H1 (cell line): ENCODE measurements at regions not wholly inside any gene's neighbourhood (a gene's known extent, or its start where the extent isn't known, plus 50 kb on each side); places are given as distances from the start of the nearest gene placed in this dataset.

ENCODE experiments used
- CTCF ChIA-PET: fragments of 300-600 bp; sonication (Branson Sonifier 250); formaldehyde crosslinking; loops from one replicate; lab custom pipeline; 2021; ENCODE audit not compliant: partially characterized antibody; lab: Charles Lee
- POLR2A ChIA-PET: fragments of 300-600 bp; sonication (Branson Sonifier 250); formaldehyde crosslinking; loops from one replicate; lab custom pipeline; 2021; ENCODE audit warnings: inconsistent platforms; ENCODE audit not compliant: partially characterized antibody; lab: Charles Lee
- DNase-seq, 2 experiments: peaks; one replicate each; pipeline versions ENCODE4 v3.0.0 to v3.0.0-alpha.2; 2010 to 2022; ENCODE audit warnings: low spot score in 2 of 2, low read depth in 1 of 2, mixed read lengths in 1 of 2
- FAIRE-seq: peaks from 2 replicates; lab custom pipeline; 2011; peaks lifted over from hg19 to GRCh38; lab: Jason Lieb, UNC
- H2AFZ ChIP-seq: 2 replicates; pipeline ENCODE4 v1.8.1; 2012; ENCODE audit warnings: low read length, inconsistent platforms
- H2AK5ac ChIP-seq: 2 replicates; pipeline ENCODE4 v1.6.1; 2013; ENCODE audit warnings: low read depth, low read length
- H2BK120ac ChIP-seq: replicated peaks from 2 replicates; pipeline ENCODE3; 2013; ENCODE audit warnings: low read depth, low read length, inconsistent platforms
- H2BK12ac ChIP-seq: 2 replicates; pipeline ENCODE4 v1.6.1; 2013; ENCODE audit warnings: low read depth, low read length
- H2BK15ac ChIP-seq: 2 replicates; pipeline ENCODE4 v1.6.1; 2013; ENCODE audit warnings: low read length
- H2BK20ac ChIP-seq: 2 replicates; pipeline ENCODE4 v1.6.1; 2013; ENCODE audit warnings: low read length
- H2BK5ac ChIP-seq: 2 replicates; pipeline ENCODE4 v1.6.1; 2013; ENCODE audit warnings: low read depth, low read length
- H3K14ac ChIP-seq: 2 replicates; pipeline ENCODE4 v1.6.1; 2013; ENCODE audit warnings: inconsistent platforms; ENCODE audit not compliant: insufficient read length
- H3K18ac ChIP-seq: 2 replicates; pipeline ENCODE4 v1.6.1; 2013; ENCODE audit warnings: low read length; ENCODE audit errors: extremely low read depth
- H3K23ac ChIP-seq: 2 replicates; pipeline ENCODE4 v1.6.1; 2013; ENCODE audit warnings: inconsistent platforms; ENCODE audit not compliant: insufficient read length
- H3K23me2 ChIP-seq: 2 replicates; pipeline ENCODE4 v1.6.1; 2013; ENCODE audit warnings: low read depth, low read length
- H3K27ac ChIP-seq: 2 replicates; pipeline ENCODE4 v1.6.1; 2011; ENCODE audit warnings: low read depth, low read length, inconsistent platforms
- H3K27me3 ChIP-seq, 4 experiments: replicated peaks in 1 of 4; 1 replicate in 1 of 4; 2 replicates in 3 of 4; pipeline versions ENCODE4 v1.6.1 to v1.8.1; 2011 to 2013; ENCODE audit warnings: low read length in 3 of 4, mild to moderate bottlenecking in 3 of 4, inconsistent platforms in 2 of 4, mixed read lengths in 2 of 4, moderate library complexity in 1 of 4; ENCODE audit not compliant: control insufficient read depth in 3 of 4, insufficient read depth in 3 of 4; ENCODE audit errors: extremely low read depth in 1 of 4
- H3K36me3 ChIP-seq, 4 experiments: 2 replicates each; pipeline versions ENCODE4 v1.6.1 to v1.8.1; 2011 to 2013; ENCODE audit warnings: mild to moderate bottlenecking in 4 of 4, low read length in 3 of 4, moderate library complexity in 2 of 4, control low read depth in 1 of 4, inconsistent platforms in 1 of 4; ENCODE audit not compliant: insufficient read depth in 4 of 4, control insufficient read depth in 2 of 4
- H3K4ac ChIP-seq: replicated peaks from 2 replicates; pipeline ENCODE3; 2013; ENCODE audit warnings: low read length, low read depth, mixed read lengths, inconsistent platforms; ENCODE audit not compliant: insufficient read length
- H3K4me1 ChIP-seq, 4 experiments: replicated peaks in 1 of 4; 1 replicate in 1 of 4; 2 replicates in 3 of 4; pipeline versions ENCODE4 v1.6.1 to v1.8.1; 2011 to 2013; ENCODE audit warnings: low read length in 3 of 4, inconsistent platforms in 2 of 4, mixed read lengths in 1 of 4; ENCODE audit not compliant: insufficient read depth in 4 of 4, control insufficient read depth in 3 of 4
- H3K4me2 ChIP-seq, 2 experiments: 2 replicates each; pipeline versions ENCODE4 v1.6.1 to v1.8.1; 2011 to 2013; ENCODE audit warnings: low read depth in 2 of 2, low read length in 2 of 2, control low read depth in 1 of 2, inconsistent platforms in 1 of 2, mild to moderate bottlenecking in 1 of 2; ENCODE audit not compliant: insufficient read depth in 1 of 2
- H3K4me3 ChIP-seq, 4 experiments: fragments of 200-600, 300-600 bp in 1 of 4; sonication (generic), shearing (Covaris generic), sonication (Bioruptor Twin) in 1 of 4; 2 replicates each; pipeline versions ENCODE4 v1.5.1 to v1.8.1; 2011 to 2016; ENCODE audit warnings: low read length in 4 of 4, low read depth in 3 of 4, control low read depth in 2 of 4, inconsistent platforms in 2 of 4, mild to moderate bottlenecking in 2 of 4, mixed read lengths in 1 of 4, moderate library complexity in 1 of 4; ENCODE audit not compliant: insufficient read depth in 2 of 4; ENCODE audit errors: extremely low read depth in 1 of 4
- H3K56ac ChIP-seq: replicated peaks from 2 replicates; pipeline ENCODE3; 2013; ENCODE audit warnings: low read depth, mild to moderate bottlenecking, mixed read lengths, low read length, inconsistent platforms; ENCODE audit not compliant: insufficient read length
- H3K79me1 ChIP-seq: 2 replicates; pipeline ENCODE4 v1.6.1; 2013; ENCODE audit warnings: low read depth, low read length, control low read depth
- H3K79me2 ChIP-seq, 2 experiments: 2 replicates each; pipeline versions ENCODE4 v1.6.1 to v1.8.1; 2012 to 2013; ENCODE audit warnings: low read length in 2 of 2, mild to moderate bottlenecking in 2 of 2, inconsistent platforms in 1 of 2; ENCODE audit not compliant: insufficient read depth in 2 of 2, control insufficient read depth in 1 of 2
- H3K9ac ChIP-seq, 4 experiments: replicated peaks in 1 of 4; 1 replicate in 1 of 4; 2 replicates in 3 of 4; pipeline versions ENCODE4 v1.6.1 to v1.8.1; 2011 to 2013; ENCODE audit warnings: low read depth in 3 of 4, low read length in 3 of 4, control low read depth in 2 of 4, mild to moderate bottlenecking in 2 of 4, moderate library complexity in 2 of 4, inconsistent platforms in 1 of 4; ENCODE audit errors: extremely low read depth in 1 of 4
- H3K9me3 ChIP-seq, 2 experiments: 2 replicates each; pipeline versions ENCODE4 v1.6.1 to v1.8.1; 2012 to 2013; ENCODE audit warnings: mild to moderate bottlenecking in 2 of 2, moderate library complexity in 2 of 2, control low read depth in 1 of 2, inconsistent platforms in 1 of 2, low read depth in 1 of 2, low read length in 1 of 2, mixed read lengths in 1 of 2; ENCODE audit not compliant: insufficient read depth in 2 of 2
- H4K20me1 ChIP-seq, 2 experiments: replicated peaks in 1 of 2; 2 replicates each; pipeline versions ENCODE3 to v1.8.1; 2011 to 2013; ENCODE audit warnings: inconsistent platforms in 2 of 2, low read length in 2 of 2, mild to moderate bottlenecking in 1 of 2; ENCODE audit not compliant: insufficient read depth in 2 of 2, control insufficient read depth in 1 of 2
- H4K5ac ChIP-seq: 2 replicates; pipeline ENCODE4 v1.6.1; 2013; ENCODE audit warnings: low read length, low read depth, mixed read lengths, inconsistent platforms; ENCODE audit not compliant: insufficient read length
- H4K8ac ChIP-seq: 2 replicates; pipeline ENCODE4 v1.8.0; 2013; ENCODE audit warnings: mild to moderate bottlenecking, moderate library complexity, low read length, inconsistent platforms; ENCODE audit not compliant: insufficient read depth; ENCODE audit errors: extremely low read depth
- H4K91ac ChIP-seq: replicated peaks from 2 replicates; pipeline ENCODE3; 2013; ENCODE audit warnings: low read length, mixed read lengths, inconsistent platforms; ENCODE audit not compliant: insufficient read length
- CHD1 ChIP-seq: IDR thresholded peaks from 2 replicates; pipeline ENCODE4 v1.6.1; 2012; ENCODE audit warnings: low read depth, low read length, improper control_type of control experiment
- CREB1 ChIP-seq: IDR thresholded peaks from 2 replicates; pipeline ENCODE4 v1.6.1; 2012; ENCODE audit warnings: inconsistent platforms
- CTBP2 ChIP-seq: IDR thresholded peaks from 2 replicates; pipeline ENCODE4 v1.7.0; 2011; ENCODE audit warnings: borderline replicate concordance, mild to moderate bottlenecking, moderate library complexity, mixed read lengths, low read length; ENCODE audit not compliant: insufficient read depth, insufficient read length
- EZH2 ChIP-seq: fragments of 200-600 bp; sonication (generic); IDR thresholded peaks from 2 replicates; pipeline ENCODE4 v1.7.1; 2012; ENCODE audit warnings: low read depth, mild to moderate bottlenecking, moderate library complexity, low read length, inconsistent platforms; ENCODE audit not compliant: severe bottlenecking
- GABPA ChIP-seq: IDR thresholded peaks from 2 replicates; pipeline ENCODE4 v1.6.1; 2011; ENCODE audit warnings: mild to moderate bottlenecking, low read length, moderate library complexity, borderline replicate concordance; ENCODE audit not compliant: insufficient read depth
- JUN ChIP-seq: IDR thresholded peaks from 2 replicates; pipeline ENCODE4 v1.6.1; 2011; ENCODE audit warnings: low read depth, mild to moderate bottlenecking, improper control_type of control experiment, low read length
- NRF1 ChIP-seq: IDR thresholded peaks from 2 replicates; pipeline ENCODE4 v1.6.1; 2011; ENCODE audit warnings: mild to moderate bottlenecking, low read depth, low read length, improper control_type of control experiment
- PHF8 ChIP-seq: fragments of 200-600 bp; sonication (generic); conservative IDR thresholded peaks from 2 replicates; pipeline ENCODE4 v1.7.1; 2012; ENCODE audit warnings: low read depth, mild to moderate bottlenecking, inconsistent platforms, low read length, moderate library complexity
- POU5F1 ChIP-seq: IDR thresholded peaks from 2 replicates; pipeline ENCODE4 v1.6.1; 2011; ENCODE audit warnings: low read depth, mild to moderate bottlenecking, low read length, moderate library complexity
- SP1 ChIP-seq: IDR thresholded peaks from 2 replicates; pipeline ENCODE4 v1.6.1; 2011; ENCODE audit warnings: low read depth, low read length
- TBP ChIP-seq: IDR thresholded peaks from 2 replicates; pipeline ENCODE4 v1.6.1; 2011; ENCODE audit warnings: low read depth, low read length, improper control_type of control experiment
- TCF12 ChIP-seq: IDR thresholded peaks from 2 replicates; pipeline ENCODE4 v1.6.1; 2011; ENCODE audit warnings: low read depth, mild to moderate bottlenecking, low read length
- ZNF274 ChIP-seq: IDR thresholded peaks from 2 replicates; pipeline ENCODE4 v1.7.0; 2012; ENCODE audit warnings: low read length, borderline replicate concordance; ENCODE audit errors: extremely low read depth
- WGBS, 2 experiments: shearing (Covaris generic) in 1 of 2; methylation state at CpG; one replicate each; pipeline versions ENCODE4 v1.1.6 to v1.1.7; 2013 to 2015; ENCODE audit warnings: low lambda C conversion rate in 2 of 2, mixed read lengths in 2 of 2, inconsistent platforms in 1 of 2, low coverage in 1 of 2, missing lambda C conversion rate in 1 of 2; ENCODE audit not compliant: insufficient replicate concordance in 2 of 2, insufficient coverage in 1 of 2, insufficient read length in 1 of 2; ENCODE audit errors: extremely low coverage in 1 of 2, missing lambda C conversion rate in 1 of 2; 5-methylcytosine and 5-hydroxymethylcytosine counted together
- TF ChIP-seq, protein P1 (sequence below): IDR thresholded peaks from 2 replicates; pipeline ENCODE4 v1.6.1; 2011; ENCODE audit warnings: low read length, improper control_type of control experiment

DNA sequence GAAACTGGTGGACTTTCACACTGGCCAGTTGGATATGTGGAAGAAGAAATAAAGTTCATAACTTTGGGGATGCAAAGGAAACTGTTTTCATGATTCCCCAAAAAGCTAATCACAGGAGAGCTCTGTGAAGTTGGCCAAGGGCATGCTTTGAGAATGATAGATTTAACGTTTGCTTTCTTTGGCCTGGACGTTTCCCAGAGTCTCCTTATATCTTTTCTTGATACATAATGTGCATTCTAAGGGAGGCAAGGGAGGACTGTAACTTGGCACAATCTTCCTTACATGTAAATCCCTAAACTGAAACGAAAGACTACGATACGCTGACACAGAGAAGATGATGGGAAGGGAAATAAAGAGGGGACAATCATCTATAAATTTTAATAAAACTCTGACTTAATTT is 176.5 kb upstream of the INHBA start:
- Histone ChIP-seq H3K4ac (no peak overlapping the region), H2BK20ac (no peak overlapping the region), H4K8ac (no peak overlapping the region), H3K9ac (no peak overlapping the region), H4K5ac (no peak overlapping the region), H3K23ac (no peak overlapping the region), H3K14ac (no peak overlapping the region), H3K23me2 (no peaks in the 10 kb centered on the region), H3K27ac (no peak overlapping the region), H3K4me1 (peaks cover 0 to 4% (median 0%) of the 10 kb centered on the region in 4 experiments; a peak in 1 of 7 replicates), H2BK15ac (no peak overlapping the region), H3K56ac (no peak overlapping the region), H4K20me1 (no peaks in the 10 kb centered on the region), H3K79me1 (no peaks in the 10 kb centered on the region), H3K27me3 (no peaks in the 10 kb centered on the region), H2BK5ac (no peak overlapping the region), H3K18ac (no peak overlapping the region), H3K4me3 (no peak overlapping the region), H3K4me2 (no peak overlapping the region), H3K79me2 (no peaks in the 10 kb centered on the region), H2AK5ac (no peak overlapping the region), H2BK12ac (no peak overlapping the region), H3K36me3 (no peaks in the 10 kb centered on the region), H4K91ac (no peak overlapping the region), H2AFZ (no peak overlapping the region), H2BK120ac (no peak overlapping the region), H3K9me3 (no peaks in the 10 kb centered on the region)
- FAIRE-seq = no peak
- WGBS, 2 experiments = 91% methylated on average over 5 of the region's 5 CpGs; no CpG with 5 or more reads in 1 of the 2 experiments
- DNase-seq = no peak
- POLR2A ChIA-PET = no interaction called here
- CTCF ChIA-PET = interaction anchor here (1.0 to 1.1 kb wide), 2 partner anchors 10 to 168 kb away, joined by 3 to 4 read pairs; no protein-coding TSS in a partner anchor
- TF ChIP-seq, protein P1, sequence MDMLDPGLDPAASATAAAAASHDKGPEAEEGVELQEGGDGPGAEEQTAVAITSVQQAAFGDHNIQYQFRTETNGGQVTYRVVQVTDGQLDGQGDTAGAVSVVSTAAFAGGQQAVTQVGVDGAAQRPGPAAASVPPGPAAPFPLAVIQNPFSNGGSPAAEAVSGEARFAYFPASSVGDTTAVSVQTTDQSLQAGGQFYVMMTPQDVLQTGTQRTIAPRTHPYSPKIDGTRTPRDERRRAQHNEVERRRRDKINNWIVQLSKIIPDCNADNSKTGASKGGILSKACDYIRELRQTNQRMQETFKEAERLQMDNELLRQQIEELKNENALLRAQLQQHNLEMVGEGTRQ = no peak
- TF ChIP-seq PHF8 = no peak
- no peak for TF ChIP-seq CTBP2
- TF ChIP-seq NRF1 = no peak
- TF ChIP-seq TCF12 = no peak
- no peak for TF ChIP-seq POU5F1
- TF ChIP-seq ZNF274 = no peak
- TF ChIP-seq GABPA = no peak
- TF ChIP-seq TBP = no peak
- no peak for TF ChIP-seq EZH2
- TF ChIP-seq JUN = no peak
- no peak for TF ChIP-seq CHD1
- TF ChIP-seq SP1 = no peak
- no peak for TF ChIP-seq CREB1
